AG09309 (cell line): ENCODE measurements at regions not wholly inside any gene's neighbourhood (a gene's known extent, or its start where the extent isn't known, plus 50 kb on each side); places are given as distances from the start of the nearest gene placed in this dataset.
A peak's percentile ranks its signal among the peaks of the same experiment; 100 is the strongest.

Experiments
- DNase-seq: peaks from one replicate; pipeline ENCODE4 v3.0.0-alpha.2; 2010; ENCODE audit warnings: low read depth
- H3K4me3 ChIP-seq: 2 replicates; pipeline ENCODE4 v1.5.1; 2011; ENCODE audit warnings: mild to moderate bottlenecking, low read depth, low read length, moderate library complexity; ENCODE audit not compliant: control insufficient read depth
- TF ChIP-seq, protein P1 (sequence below): IDR thresholded peaks from 2 replicates; pipeline ENCODE4 v1.5.1; 2011; ENCODE audit warnings: mild to moderate bottlenecking, low read depth, low read length, inconsistent platforms; ENCODE audit not compliant: insufficient read depth, control insufficient read depth; ENCODE audit errors: missing control alignments

DNA sequence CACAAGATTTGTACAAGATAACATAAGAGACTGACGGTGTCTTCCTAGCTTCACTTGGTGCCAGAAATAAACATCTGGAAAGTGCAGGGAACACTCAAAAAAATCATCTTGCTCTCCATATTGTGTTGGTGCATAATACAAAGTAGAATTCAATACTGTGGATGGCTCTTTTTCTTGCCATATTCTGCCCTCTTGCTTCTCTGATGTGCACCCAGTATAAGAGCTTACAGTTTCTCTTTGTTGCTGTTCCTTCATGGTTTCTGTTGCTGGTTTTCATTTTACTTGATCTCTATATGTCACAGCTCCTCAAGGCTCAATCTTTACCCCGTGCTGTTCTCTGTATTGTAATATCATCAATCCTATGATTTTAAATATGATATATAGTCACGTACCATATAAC, 528.5 kb upstream of the ZP4 start:
- no peak overlapping the region for H3K4me3 ChIP-seq
- TF ChIP-seq, protein P1, sequence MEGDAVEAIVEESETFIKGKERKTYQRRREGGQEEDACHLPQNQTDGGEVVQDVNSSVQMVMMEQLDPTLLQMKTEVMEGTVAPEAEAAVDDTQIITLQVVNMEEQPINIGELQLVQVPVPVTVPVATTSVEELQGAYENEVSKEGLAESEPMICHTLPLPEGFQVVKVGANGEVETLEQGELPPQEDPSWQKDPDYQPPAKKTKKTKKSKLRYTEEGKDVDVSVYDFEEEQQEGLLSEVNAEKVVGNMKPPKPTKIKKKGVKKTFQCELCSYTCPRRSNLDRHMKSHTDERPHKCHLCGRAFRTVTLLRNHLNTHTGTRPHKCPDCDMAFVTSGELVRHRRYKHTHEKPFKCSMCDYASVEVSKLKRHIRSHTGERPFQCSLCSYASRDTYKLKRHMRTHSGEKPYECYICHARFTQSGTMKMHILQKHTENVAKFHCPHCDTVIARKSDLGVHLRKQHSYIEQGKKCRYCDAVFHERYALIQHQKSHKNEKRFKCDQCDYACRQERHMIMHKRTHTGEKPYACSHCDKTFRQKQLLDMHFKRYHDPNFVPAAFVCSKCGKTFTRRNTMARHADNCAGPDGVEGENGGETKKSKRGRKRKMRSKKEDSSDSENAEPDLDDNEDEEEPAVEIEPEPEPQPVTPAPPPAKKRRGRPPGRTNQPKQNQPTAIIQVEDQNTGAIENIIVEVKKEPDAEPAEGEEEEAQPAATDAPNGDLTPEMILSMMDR, result no peak
- DNase-seq, result no peak

DNA sequence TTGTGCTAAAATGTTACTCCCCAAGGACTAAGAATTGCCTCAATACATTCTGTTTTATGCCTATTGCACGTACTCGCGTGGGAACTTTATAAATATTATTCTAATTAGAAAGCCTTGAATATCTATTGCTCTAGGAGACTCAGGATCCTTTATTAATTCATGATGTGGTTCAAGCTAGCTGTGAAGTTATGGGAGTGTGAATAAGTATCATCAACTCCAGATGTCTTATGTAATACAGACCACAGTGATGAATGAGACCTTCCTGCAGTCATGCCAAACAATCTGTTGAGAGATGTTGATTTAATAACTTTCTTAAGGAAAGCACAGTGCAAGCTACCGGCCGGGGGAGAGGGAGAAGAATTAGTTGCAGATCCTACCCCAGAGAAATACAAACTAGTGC, 519.2 kb upstream of the ZP4 start:
- DNase-seq, result peak; percentile 97
- TF ChIP-seq, protein P1, result no peak
- H3K4me3 ChIP-seq, result no peak overlapping the region

DNA sequence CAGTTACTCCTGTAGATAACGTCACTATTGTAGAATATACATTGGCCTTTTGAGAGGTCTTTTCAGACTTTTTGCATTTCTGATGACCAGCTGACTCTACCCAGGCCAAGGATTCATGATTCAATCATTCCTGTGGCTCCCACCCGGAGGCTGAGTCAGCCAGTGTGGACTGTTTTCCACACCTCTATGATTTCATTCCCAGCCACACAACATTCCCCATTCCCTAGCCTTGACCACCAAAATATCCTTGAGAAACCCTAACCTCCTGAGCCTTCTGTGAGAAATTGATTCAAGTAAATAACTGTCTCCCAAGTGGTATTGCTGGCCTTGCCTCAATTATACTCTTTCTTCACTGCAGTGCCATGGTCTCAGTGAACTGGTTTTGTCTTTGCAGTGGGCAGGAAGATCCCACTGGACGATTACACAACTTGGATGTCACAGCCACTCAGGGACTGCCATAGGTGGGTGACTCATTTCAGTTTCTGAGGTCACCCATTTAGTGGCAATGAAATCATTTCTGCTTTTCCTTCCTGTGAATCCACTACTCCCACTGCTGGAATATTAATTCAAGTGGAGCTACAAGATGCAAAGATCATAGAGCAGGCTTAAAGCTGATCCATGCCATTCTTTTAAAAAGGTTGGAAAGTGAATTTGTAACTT, 518.6 kb upstream of the ZP4 start:
- TF ChIP-seq, protein P1, result no peak
- no peak overlapping the region for H3K4me3 ChIP-seq
- DNase-seq, result peak; percentile 95

DNA sequence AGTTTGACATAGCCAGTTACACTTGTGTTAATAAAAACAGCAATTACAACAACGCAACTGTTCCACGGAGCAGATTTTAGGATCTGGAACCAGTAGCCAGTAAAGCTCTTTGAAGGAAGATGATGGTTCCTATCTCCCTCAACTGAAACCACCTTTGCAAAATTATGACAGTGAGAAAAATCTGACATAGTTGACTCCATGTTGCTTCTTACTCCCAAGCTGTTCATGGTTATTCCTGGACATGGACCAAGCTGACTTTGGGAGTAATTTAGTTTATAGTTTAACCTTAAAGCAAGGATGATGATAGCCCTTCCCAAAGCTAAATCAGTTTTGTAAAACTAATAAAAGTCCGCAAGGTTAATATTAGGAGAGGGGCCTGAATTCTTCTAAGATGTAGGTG, 518.0 kb upstream of the ZP4 start:
- no peak overlapping the region for H3K4me3 ChIP-seq
- DNase-seq, result no peak
- TF ChIP-seq, protein P1, result no peak

DNA sequence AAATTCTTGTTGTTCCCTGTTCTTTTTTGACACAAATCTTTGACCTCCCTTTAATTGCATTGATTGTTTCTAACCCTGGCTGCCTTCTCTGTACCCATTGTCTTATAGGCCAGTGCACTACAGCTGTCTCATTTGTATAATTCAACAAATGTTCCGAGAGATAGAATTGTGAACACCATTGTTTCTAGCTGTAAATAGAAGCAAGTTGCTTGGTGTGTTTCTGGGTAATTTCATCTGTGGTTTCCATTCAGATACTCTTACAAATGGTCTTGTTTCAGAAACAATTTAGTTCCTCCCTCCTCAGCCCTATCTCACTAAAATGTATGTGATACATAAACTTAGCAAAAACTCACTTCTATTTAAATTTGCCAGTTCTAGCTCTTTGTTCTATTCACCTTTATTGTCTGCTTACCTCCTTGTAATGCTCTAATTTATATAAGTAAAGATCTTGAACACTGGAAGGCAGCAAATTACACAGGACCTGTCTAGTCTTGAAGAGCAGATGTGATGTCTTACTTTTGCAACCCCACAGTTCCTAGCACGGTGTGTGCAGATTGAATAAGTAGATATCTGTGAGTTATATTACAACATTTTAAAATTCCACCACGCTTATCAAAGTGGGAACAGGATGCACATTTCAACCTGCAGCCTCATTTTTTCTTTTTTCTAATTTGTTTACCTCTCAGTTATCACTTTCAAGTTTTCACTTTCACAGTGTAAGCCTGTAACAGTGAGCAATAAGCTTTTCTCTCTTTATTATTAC, 515.6 kb upstream of the ZP4 start:
- DNase-seq, result no peak
- TF ChIP-seq, protein P1, result no peak
- H3K4me3 ChIP-seq, result no peak overlapping the region

DNA sequence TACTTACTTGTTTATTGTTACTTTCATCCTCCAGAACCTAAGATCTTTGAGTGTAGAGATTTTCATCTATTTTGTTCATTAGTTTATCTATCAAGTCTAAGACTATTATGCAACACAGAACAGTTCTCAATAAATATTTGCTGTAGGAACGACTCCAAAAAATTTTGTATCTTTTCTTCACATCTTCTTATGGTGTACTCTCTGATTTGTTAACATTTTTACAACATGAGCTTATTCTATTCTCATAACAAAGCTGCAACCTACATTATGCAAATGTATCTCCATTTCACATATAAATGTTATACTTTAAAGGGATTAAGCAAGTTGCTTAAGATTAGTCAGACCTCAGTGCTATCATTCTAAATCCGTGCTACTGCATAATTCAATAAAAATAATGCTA, 514.2 kb upstream of the ZP4 start:
- TF ChIP-seq, protein P1, result no peak
- H3K4me3 ChIP-seq, result no peak overlapping the region
- DNase-seq, result no peak
